ENCODE measurements at regions not wholly inside any gene's neighbourhood (a gene's known extent, or its start where the extent isn't known, plus 50 kb on each side); places are given as distances from the start of the nearest gene placed in this dataset.

- no peak for DNase-seq
- H3K27me3 ChIP-seq (ENCODE audit: insufficient read depth), result no peaks in the 10 kb centered on the region
- H3K27ac ChIP-seq (ENCODE audit: low read depth in 2 of 2, low read length in 1 of 2), result no peak overlapping the region
- no peaks in the 10 kb centered on the region for H3F3A ChIP-seq (replicated peaks; ENCODE audit: insufficient read depth)
- no peak overlapping the region for H3K4me3 ChIP-seq (ENCODE audit: low read depth in 2 of 2, low read length in 1 of 2)
- 18% methylated on average over 4 of the region's 4 CpGs for WGBS (ENCODE audit: low lambda C conversion rate)
- H4K20me1 ChIP-seq (ENCODE audit: insufficient read depth), result no peaks in the 10 kb centered on the region
- H3K9ac ChIP-seq, result no peak overlapping the region
- no peak overlapping the region for H2AFZ ChIP-seq (ENCODE audit: low read depth)
- no peaks in the 10 kb centered on the region for H3K4me1 ChIP-seq (ENCODE audit: control insufficient read depth in 1 of 2, insufficient read depth in 2 of 2, low read depth in 1 of 2, low read length in 1 of 2)
- CTCF ChIA-PET, result no interaction called here
- no peaks in the 10 kb centered on the region for H3K79me2 ChIP-seq (ENCODE audit: insufficient read depth)
- H3K4me2 ChIP-seq, result no peak overlapping the region
- no peaks in the 10 kb centered on the region for H3K36me3 ChIP-seq (replicated peaks in 1 of 2; ENCODE audit: control insufficient read depth in 1 of 2, insufficient read depth in 2 of 2, low read length in 1 of 2)
- H3K9me3 ChIP-seq, result no peaks in the 10 kb centered on the region
- POLR2A ChIA-PET, result no interaction called here
- TF ChIP-seq RXRA (IDR thresholded peaks at IDR 0.05; ENCODE audit: borderline replicate concordance, low read depth), result no peak
- TF ChIP-seq, protein P1, sequence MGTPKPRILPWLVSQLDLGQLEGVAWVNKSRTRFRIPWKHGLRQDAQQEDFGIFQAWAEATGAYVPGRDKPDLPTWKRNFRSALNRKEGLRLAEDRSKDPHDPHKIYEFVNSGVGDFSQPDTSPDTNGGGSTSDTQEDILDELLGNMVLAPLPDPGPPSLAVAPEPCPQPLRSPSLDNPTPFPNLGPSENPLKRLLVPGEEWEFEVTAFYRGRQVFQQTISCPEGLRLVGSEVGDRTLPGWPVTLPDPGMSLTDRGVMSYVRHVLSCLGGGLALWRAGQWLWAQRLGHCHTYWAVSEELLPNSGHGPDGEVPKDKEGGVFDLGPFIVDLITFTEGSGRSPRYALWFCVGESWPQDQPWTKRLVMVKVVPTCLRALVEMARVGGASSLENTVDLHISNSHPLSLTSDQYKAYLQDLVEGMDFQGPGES (IDR thresholded peaks at IDR 0.05; ENCODE audit: low read depth, low read length), result no peak
- no peak for TF ChIP-seq EP300 (IDR thresholded peaks at IDR 0.05; ENCODE audit: borderline replicate concordance in 1 of 2, low read depth in 1 of 2, low read length in 1 of 2)
- TF ChIP-seq, protein P2, sequence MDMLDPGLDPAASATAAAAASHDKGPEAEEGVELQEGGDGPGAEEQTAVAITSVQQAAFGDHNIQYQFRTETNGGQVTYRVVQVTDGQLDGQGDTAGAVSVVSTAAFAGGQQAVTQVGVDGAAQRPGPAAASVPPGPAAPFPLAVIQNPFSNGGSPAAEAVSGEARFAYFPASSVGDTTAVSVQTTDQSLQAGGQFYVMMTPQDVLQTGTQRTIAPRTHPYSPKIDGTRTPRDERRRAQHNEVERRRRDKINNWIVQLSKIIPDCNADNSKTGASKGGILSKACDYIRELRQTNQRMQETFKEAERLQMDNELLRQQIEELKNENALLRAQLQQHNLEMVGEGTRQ (IDR thresholded peaks at IDR 0.05; ENCODE audit: borderline replicate concordance, low read depth, low read length), result no peak
- no peak for TF ChIP-seq NRF1 (IDR thresholded peaks at IDR 0.05; ENCODE audit: low read depth, low read length)
- TF ChIP-seq GABPA (IDR thresholded peaks at IDR 0.05; ENCODE audit: low read depth), result no peak
- TF ChIP-seq EZH2phosphoT487 (IDR thresholded peaks at IDR 0.05; ENCODE audit: borderline replicate concordance, low read depth), result no peak
- no peak for TF ChIP-seq TEAD4 (IDR thresholded peaks at IDR 0.05; ENCODE audit: borderline replicate concordance, insufficient read depth)
- TF ChIP-seq TAF1 (IDR thresholded peaks at IDR 0.05; ENCODE audit: borderline replicate concordance, low read depth, low read length), result no peak
- TF ChIP-seq GATA2 (CRISPR knock-in tag; IDR thresholded peaks at IDR 0.05), result no peak
- no peak for TF ChIP-seq FOXM1 (IDR thresholded peaks at IDR 0.05; ENCODE audit: low read depth)
- TF ChIP-seq, protein P3, sequence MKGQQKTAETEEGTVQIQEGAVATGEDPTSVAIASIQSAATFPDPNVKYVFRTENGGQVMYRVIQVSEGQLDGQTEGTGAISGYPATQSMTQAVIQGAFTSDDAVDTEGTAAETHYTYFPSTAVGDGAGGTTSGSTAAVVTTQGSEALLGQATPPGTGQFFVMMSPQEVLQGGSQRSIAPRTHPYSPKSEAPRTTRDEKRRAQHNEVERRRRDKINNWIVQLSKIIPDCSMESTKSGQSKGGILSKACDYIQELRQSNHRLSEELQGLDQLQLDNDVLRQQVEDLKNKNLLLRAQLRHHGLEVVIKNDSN (IDR thresholded peaks at IDR 0.05; ENCODE audit: borderline replicate concordance, low read depth), result no peak
- TF ChIP-seq, protein P4, sequence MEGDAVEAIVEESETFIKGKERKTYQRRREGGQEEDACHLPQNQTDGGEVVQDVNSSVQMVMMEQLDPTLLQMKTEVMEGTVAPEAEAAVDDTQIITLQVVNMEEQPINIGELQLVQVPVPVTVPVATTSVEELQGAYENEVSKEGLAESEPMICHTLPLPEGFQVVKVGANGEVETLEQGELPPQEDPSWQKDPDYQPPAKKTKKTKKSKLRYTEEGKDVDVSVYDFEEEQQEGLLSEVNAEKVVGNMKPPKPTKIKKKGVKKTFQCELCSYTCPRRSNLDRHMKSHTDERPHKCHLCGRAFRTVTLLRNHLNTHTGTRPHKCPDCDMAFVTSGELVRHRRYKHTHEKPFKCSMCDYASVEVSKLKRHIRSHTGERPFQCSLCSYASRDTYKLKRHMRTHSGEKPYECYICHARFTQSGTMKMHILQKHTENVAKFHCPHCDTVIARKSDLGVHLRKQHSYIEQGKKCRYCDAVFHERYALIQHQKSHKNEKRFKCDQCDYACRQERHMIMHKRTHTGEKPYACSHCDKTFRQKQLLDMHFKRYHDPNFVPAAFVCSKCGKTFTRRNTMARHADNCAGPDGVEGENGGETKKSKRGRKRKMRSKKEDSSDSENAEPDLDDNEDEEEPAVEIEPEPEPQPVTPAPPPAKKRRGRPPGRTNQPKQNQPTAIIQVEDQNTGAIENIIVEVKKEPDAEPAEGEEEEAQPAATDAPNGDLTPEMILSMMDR (IDR thresholded peaks at IDR 0.05), result no peak
- TF ChIP-seq ELF1 (IDR thresholded peaks at IDR 0.05), result no peak
- TF ChIP-seq POLR2AphosphoS5 (IDR thresholded peaks at IDR 0.05; ENCODE audit: low read depth, low read length), result no peak
- TF ChIP-seq ZBTB33 (IDR thresholded peaks at IDR 0.05; ENCODE audit: borderline replicate concordance, low read depth), result no peak
- no peak for TF ChIP-seq TCF12 (IDR thresholded peaks at IDR 0.05)
- no peak for TF ChIP-seq CHD2 (IDR thresholded peaks at IDR 0.05; ENCODE audit: low read length, partially characterized antibody)
- H3K9me2 ChIP-seq, result no peaks in the 10 kb centered on the region
Measured at GRCh38 chr12:92457458-92458180, 245.2 kb upstream of the PLEKHG7 start.
